ENCODE measurements at regions not wholly inside any gene's neighbourhood (a gene's known extent, or its start where the extent isn't known, plus 50 kb on each side); places are given as distances from the start of the nearest gene placed in this dataset.
"Not testable (repeated sequence)": the region's sequence is repeated elsewhere in the genome, so short reads cannot be mapped to it uniquely, and the experiment has no call there.

GRCh38 chr3:147113293-147114044 lies 292.9 kb downstream of the ZIC4 start:
- DNase-seq = no peak
- no peak for ATAC-seq

GRCh38 chr3:147099076-147099475 lies 307.3 kb downstream of the ZIC4 start:
- no peak for ATAC-seq
- intact Hi-C loops (cut with DNase I, micrococcal nuclease) = no loop called here
- DNase-seq = no peak

More at GRCh38 chr3:147113293-147114044, 292.9 kb downstream of the ZIC4 start:
- intact Hi-C loops (cut with DNase I, micrococcal nuclease) = no loop called here

- intact Hi-C loops (cut with DNase I, micrococcal nuclease) = no loop called here
Observed at GRCh38 chr3:147090461-147090860, 315.9 kb downstream of the ZIC4 start.

GRCh38 chr3:147089286-147089685 lies 317.1 kb downstream of the ZIC4 start:
- DNase-seq (no peak), ATAC-seq (no peak)
- intact Hi-C loops (cut with DNase I, micrococcal nuclease) = no loop called here

More at GRCh38 chr3:147090461-147090860, 315.9 kb downstream of the ZIC4 start:
- DNase-seq = no peak
- ATAC-seq = no peak

- DNase-seq; ATAC-seq; intact Hi-C loops (cut with DNase I, micrococcal nuclease): not testable (repeated sequence)
Observed at GRCh38 chr3:147059500-147059899, 346.8 kb downstream of the ZIC4 start.

- DNase-seq (no peak), ATAC-seq (no peak)
- intact Hi-C loops (cut with DNase I, micrococcal nuclease) = no loop called here
Observed at GRCh38 chr3:147049821-147050220, 356.5 kb downstream of the ZIC4 start.

- DNase-seq (no peak), ATAC-seq (no peak)
- intact Hi-C loops (cut with DNase I, micrococcal nuclease) = no loop called here
Observed at GRCh38 chr3:147049305-147049704, 357.0 kb downstream of the ZIC4 start.

GRCh38 chr3:147046916-147047315 lies 359.4 kb downstream of the ZIC4 start:
- intact Hi-C loops (cut with DNase I, micrococcal nuclease) = no loop called here
- ATAC-seq = no peak
- no peak for DNase-seq

GRCh38 chr3:147038481-147038880 lies 367.9 kb downstream of the ZIC4 start:
- ATAC-seq = no peak
- no peak for DNase-seq
- intact Hi-C loops (cut with DNase I, micrococcal nuclease) = no loop called here

GRCh38 chr3:147034359-147034758 lies 372.0 kb downstream of the ZIC4 start:
- intact Hi-C loops (cut with DNase I, micrococcal nuclease) = no loop called here
- DNase-seq (no peak), ATAC-seq (no peak)

GRCh38 chr3:147030274-147030673 lies 376.1 kb downstream of the ZIC4 start:
- ATAC-seq (no peak), DNase-seq (no peak)
- intact Hi-C loops (cut with DNase I, micrococcal nuclease) = no loop called here

GRCh38 chr3:147015334-147015733 lies 391.0 kb downstream of the ZIC4 start:
- ATAC-seq (no peak), DNase-seq (no peak)
- intact Hi-C loops (cut with DNase I, micrococcal nuclease) = no loop called here

GRCh38 chr3:147008886-147009285 lies 397.5 kb downstream of the ZIC4 start:
- intact Hi-C loops (cut with DNase I, micrococcal nuclease) = no loop called here
- no peak for DNase-seq
- ATAC-seq = no peak

- intact Hi-C loops (cut with DNase I, micrococcal nuclease) = no loop called here
- no peak for DNase-seq
- ATAC-seq = no peak
Observed at GRCh38 chr3:147008458-147008857, 397.9 kb downstream of the ZIC4 start.

GRCh38 chr3:147007736-147008245 lies 398.6 kb downstream of the ZIC4 start:
- DNase-seq (no peak), ATAC-seq (no peak)
- intact Hi-C loops (cut with DNase I, micrococcal nuclease) = no loop called here

- DNase-seq (no peak), ATAC-seq (no peak)
- intact Hi-C loops (cut with DNase I, micrococcal nuclease) = no loop called here
Observed at GRCh38 chr3:147002721-147003120, 397.6 kb upstream of the PLSCR5 start.

GRCh38 chr3:147000274-147000673 lies 395.1 kb upstream of the PLSCR5 start:
- intact Hi-C loops (cut with DNase I, micrococcal nuclease) = no loop called here
- ATAC-seq (no peak), DNase-seq (no peak)

GRCh38 chr3:146991907-146992306 lies 386.8 kb upstream of the PLSCR5 start:
- no peak for DNase-seq
- intact Hi-C loops (cut with DNase I, micrococcal nuclease) = no loop called here
- no peak for ATAC-seq

- DNase-seq = no peak
- no peak for ATAC-seq
- intact Hi-C loops (cut with DNase I, micrococcal nuclease) = no loop called here
Observed at GRCh38 chr3:146975476-146975875, 370.3 kb upstream of the PLSCR5 start.

- ATAC-seq = no peak
- intact Hi-C loops (cut with DNase I, micrococcal nuclease) = no loop called here
- DNase-seq = no peak
Observed at GRCh38 chr3:146975032-146975431, 369.9 kb upstream of the PLSCR5 start.

GRCh38 chr3:146974001-146974400 lies 368.9 kb upstream of the PLSCR5 start:
- intact Hi-C loops (cut with DNase I, micrococcal nuclease) = no loop called here
- no peak for DNase-seq
- no peak for ATAC-seq

All from left colon (tissue), 2 donors.